HT1080 (cell line): ENCODE measurements at regions not wholly inside any gene's neighbourhood (a gene's known extent, or its start where the extent isn't known, plus 50 kb on each side); places are given as distances from the start of the nearest gene placed in this dataset.

Experiments used
- DNase-seq: peaks from one replicate; pipeline ENCODE4 v3.0.0-alpha.2; 2015; ENCODE audit warnings: low read depth

DNA sequence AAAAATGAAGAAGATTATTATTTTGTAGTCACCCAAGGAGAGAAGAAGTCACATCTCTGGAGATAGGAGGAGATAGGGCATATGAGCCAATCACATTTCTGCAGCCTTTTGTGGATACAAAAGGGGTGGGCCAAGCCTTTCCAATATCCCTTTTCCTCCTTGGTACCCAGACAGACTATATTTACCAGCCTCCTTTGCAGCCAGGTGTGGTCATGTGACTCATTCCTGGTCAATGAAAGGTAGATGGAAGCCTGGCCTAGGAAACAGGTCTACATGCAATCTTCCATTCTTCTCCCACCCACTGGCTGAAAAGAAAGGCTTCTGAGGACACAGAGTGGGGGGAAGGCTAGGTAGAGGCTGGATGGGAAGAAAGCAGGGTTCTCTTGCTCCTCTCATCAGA, 58.1 kb upstream of the ERG start:
- DNase-seq = no peak

DNA sequence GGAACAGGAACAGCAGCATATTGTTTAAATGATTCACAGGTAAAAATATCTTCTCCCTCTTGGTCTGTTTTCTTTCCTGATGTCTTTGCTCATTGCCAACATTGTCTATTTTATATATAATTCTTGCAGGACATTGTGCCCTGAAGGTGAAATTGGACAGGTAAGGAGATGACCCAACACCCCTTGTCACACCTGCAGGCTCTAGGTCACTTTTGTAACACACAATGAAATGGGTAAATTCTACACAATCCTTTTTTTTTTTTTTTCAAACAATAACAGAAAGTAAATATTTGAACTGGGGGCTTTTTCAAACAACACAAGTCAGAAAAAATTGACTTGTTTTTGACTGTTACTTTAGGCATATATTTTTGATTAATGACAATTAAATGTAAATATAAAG, 62.9 kb upstream of the ERG start:
- no peak for DNase-seq

DNA sequence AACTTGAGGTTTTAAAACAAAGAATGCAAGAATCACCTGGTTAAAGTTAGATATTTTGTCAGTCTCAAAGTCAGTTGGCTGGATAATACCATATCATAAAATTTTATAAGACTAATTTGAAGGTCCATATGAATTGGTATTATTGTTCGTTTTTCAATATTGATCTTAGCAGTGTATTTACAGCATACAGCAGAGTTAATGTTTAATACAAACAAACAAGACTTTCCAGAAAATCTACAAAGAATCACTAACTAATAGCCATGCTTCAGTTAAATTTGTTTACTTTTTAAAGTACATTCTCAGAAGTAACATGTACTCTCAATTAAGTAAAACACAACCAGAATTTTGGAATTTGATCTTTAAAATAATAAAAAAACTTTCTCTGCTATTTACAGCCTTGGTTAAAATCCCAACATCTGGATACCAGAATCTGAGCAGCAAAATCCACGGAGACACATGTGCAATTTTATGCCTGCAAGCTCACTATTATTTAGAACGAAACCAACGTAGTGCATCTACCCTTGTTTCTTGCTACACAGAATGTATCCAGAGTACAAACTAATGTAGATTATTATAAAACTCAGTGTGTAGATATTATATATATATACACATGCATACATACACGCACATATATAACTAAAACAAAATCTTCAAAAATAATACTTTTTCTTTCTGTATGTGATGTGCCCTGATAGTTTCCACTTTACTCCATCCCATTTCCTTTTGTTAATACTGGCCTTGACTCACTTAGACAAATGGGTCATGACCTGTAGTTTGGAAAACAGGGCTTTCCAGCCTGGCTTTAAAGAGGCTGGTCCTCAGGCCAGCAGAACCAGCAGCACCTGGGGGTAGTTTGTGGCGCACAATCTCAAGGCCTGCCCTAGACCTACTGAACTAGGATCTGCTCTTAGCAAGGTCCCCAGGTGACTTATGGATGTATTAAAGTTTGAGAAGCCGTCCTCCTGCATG, 63.6 kb upstream of the ERG start:
- no peak for DNase-seq

DNA sequence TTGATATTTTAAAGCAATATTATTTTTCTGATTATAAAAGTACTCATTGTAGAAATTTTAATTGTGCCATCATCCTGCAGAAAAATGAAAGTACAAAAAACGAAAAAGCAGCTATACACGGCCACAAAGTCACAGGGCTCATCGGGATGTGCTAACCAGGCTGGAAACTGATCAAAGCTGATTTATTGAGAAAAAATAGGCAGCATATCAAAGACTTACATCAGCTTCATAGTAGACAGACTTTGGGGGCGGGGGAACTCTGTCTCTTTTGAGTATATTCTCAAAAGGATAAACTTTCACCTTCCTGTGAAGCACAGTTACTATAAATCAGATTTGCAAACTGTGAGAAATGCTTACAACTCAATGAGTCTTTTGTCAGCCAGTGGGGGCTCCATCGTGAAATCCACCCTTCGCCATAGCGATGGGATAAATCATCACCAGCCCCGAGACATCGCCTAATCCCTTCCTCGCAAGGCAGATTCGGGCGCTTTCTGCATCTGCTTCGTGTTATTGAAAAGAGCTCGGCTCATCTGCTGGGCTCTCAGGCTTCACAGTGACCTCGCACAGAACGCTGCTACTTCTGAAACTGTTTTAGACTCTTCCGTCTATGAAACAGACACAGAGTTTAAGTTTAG, 69.2 kb upstream of the ERG start:
- DNase-seq = peak; percentile 5

DNA sequence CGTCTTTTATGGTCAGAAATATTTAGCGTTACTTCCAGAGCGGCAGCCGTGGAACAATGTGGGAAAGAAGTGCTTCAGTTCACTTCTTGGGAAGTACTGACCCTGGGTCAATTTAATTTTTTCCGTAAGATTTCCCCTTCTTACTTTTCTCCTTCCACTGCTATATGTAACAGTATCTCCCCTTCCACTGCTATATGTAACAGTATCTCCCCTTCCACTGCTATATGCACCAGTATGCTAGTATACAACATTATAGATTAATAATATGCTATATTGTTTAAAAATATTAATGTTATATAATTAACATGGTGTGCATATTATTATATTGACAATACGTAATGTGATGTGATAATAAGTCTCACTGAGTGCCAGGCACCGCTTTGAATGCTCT, 69.7 kb upstream of the ERG start:
- DNase-seq = no peak

DNA sequence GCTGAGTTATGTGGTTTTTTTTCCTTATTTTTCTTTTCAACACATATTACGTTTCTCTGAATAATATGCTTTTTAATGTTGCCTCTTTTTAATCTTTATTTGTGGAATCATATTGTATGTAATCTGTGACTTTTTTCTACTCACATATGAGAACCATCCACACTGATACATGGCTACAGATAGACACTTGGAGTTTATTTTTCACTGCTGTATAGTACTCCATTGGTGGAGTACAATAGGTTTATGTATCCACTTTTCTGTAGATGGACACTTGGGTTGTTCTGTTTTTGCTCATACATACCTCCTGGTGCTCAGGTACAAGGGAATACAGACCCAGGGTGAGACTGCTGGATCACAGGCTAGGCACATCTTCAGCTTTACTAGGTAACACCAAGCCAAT, 71.5 kb upstream of the ERG start:
- DNase-seq = no peak

DNA sequence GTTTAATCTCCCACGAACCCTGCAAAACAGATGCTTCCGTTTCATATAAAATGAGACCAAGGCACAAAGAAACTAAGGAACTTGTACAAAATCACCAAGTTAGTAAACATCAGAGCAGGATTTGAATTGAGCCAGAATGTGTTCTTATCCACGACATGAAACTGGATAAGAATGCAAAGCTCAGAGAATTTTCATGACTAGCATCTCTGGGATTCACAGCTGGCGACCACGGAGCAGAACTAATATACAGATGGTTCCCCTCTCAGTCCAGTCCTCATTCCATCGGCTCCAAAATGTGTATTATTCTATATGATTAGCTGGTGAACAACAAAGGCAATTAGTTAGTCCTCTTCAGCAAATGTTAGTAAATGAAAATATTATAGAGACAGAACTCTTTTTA, 72.3 kb upstream of the ERG start:
- no peak for DNase-seq

DNA sequence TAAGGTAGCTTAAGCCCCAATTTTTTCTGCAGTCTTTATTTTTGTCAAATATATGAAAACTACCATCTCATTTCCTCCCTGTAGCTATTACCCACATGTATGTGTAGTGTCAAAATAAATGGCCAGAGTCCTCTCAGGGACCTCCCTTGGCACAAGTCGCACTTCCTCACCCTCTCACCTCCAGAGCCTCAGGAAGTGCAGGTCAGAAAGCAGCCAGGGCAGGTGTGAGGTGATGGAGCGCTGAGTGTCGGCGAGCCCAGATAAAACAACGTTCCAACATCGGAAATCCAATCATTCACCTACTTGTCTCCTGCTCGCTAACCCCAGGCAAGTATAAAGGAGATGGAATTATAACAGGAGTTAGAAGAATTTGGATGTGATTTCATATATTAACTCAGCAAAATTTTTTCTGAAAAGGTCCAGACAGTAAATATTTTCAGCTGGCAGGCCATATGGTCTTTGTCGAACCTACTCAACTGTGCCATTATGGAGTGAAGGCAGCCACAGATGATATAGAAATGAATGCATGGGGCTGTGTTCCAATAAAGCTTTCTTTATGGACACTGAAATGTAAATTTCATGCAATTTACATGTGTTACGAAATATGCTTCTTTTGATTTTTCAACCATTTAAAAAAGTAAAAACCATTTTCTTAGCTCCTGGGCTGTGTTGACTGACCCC, 76.8 kb upstream of the ERG start:
- DNase-seq = no peak

DNA sequence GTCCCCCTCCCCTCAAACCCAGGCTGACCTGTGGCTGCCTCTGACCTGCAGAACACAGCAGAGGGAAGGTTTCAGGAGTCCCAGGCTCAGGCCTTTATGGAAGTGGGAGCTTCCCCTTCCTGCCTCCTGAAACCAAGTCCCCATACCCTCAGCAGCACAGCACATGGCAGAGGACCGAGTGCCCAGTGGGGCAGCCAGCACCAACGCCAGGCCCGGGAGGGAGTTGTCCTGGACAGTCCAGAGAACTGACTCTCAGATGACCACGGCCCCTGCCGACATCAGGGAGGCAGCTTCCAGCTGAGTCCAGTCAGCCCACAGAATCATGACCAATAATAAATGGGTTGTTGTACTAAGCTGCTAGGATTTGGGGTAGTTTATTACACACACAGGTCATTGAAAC, 79.6 kb upstream of the ERG start:
- no peak for DNase-seq

DNA sequence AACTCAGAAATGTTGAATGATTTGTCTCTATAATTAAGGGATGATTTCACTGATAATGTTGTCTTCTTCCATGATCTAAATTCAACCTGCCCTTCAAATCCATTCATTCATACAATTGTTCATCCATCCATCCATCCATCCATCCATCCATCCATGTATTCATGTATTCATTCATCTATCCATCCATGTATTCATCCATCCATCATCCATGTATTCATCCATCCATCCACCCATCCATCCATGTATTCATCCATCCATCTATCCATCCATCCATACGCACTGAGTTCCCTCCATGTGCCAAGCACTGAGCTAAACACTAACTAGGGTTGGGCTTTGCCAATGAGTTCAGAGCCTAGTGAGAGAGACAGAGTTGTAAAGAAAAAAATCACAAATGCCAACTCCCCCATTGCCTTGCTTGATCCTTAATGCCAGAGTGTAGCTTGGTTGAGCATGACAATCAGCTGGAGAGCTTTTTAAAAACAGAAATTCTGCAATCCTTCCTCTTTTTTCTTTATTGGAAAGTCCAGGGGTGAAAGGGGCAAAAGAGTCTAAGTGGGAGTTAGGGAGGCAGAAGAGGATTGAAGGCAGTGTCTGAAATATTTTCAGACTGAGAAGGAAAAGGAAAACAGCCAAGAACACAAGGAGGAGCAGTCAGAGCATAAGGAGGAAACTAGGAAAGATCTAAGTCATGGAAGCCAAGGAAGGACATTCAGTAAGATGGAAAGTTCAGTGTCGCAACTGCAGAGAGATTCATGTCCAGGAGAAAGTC, 92.4 kb upstream of the ERG start:
- no peak for DNase-seq

DNA sequence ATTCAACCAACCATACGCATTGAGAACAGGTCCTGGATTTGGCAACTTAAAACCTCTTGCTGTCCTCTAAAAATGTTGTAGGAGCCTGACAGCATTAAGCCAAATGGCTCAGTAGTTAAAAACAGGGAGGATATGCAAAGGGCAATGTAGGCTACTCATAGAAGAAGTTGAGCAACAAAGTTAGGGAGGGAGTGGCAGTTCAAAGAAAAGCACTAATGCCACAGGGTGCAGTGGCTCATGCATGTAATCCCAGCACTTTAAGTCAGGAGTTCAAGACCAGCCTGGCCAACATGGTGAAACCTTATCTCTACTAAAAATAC, 92.9 kb upstream of the ERG start:
- DNase-seq = no peak

DNA sequence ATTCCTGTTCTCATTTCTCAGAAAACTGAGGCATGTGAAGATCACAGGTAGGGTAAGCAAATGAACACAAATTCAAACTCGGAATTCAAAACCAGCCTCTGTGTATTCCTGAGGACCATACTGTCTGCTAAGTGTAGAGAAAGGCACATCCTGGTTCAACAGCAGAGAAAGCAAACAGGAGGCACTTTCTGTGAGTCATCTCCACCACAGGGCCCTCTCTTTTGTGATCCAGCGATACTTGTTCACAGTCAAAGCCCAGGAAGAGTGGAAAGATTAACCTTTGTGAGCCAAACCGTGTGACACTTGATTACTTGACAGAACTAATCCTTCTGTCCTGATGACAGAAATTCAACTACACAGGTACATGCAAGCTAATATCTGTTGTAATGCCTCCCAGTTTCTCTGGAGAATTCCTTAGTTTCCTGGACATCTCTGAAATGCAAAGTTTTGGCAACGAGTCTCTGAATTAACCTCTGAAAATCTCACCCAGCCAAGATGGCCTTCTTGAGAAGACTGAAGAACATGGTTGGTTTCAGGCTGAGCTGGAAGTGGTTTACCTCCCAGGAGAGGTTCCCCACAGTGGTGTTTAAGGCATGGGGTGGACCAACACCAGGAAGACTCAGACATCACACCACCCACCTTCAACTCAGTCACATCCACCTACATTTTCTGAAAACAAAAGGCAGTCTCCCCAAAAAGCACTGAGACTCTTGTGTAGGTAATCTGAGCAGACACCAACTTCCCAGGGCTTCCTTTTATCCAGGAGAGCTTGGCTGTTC, 98.2 kb upstream of the ERG start:
- peak; percentile 16 for DNase-seq

DNA sequence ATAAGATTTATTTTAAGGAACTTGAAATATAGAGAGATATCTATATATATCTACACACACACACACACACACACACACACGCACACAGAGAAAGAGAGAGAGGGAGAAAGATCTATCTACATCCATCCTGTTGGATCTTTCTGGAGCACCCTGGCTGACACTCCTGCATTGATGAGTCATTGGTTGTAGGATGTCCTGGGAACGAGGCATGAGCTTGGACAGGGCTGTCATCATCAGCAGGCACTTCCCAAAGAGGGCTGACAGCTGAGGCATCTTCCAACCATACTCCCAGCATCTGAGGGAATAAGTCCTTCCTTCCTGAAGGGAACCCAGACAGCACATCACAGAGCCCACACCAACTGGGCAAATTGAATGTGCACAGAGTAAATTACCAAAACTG, 99.1 kb upstream of the ERG start:
- DNase-seq = peak; percentile 10

DNA sequence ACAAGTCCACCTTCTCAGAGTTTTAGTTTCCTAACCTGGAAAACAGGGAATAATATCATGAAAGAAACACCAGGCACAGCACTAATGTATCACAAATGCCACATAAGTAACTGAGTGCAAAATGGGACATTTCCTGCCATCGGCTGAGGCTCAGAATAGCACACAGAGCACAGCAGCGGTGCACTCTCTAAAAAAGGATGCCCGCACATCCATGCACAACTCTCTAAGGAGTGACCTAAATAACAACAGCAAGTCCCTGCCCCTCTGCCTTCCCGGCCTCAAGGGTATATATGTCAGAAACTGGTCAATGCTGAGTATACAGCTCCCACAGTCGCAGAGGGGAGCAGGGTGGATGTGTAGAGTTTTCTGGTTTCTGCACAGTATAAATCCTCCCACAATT, 100.1 kb upstream of the ERG start:
- DNase-seq = no peak

DNA sequence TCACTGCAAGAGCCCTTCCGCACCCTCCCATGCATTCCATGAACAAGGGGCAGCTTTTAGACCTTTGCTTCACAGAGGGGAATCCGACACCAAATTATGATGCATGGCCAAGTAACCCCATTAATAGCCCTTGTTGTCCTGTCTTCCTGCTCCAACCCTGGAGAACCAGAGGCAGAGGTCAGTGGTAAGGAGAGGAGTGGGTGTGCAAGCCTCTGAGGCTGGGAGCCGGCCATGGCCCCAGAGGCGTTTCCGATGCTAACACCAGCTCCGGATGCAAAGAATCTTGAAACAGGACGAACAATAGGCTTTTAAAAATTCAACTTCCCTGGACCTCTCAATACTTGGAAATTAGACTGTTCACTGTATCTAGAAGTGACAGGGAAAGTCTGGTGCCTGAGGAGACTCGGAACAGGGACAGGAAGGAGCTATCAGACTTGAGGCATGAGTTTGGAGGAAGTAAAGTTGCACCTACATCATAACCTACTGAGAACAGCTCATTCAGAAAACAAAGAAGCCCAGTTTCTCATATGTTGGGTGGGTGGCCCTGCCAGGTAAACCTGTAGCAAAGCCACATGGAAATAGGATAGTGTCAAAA, 101.2 kb upstream of the ERG start:
- no peak for DNase-seq

DNA sequence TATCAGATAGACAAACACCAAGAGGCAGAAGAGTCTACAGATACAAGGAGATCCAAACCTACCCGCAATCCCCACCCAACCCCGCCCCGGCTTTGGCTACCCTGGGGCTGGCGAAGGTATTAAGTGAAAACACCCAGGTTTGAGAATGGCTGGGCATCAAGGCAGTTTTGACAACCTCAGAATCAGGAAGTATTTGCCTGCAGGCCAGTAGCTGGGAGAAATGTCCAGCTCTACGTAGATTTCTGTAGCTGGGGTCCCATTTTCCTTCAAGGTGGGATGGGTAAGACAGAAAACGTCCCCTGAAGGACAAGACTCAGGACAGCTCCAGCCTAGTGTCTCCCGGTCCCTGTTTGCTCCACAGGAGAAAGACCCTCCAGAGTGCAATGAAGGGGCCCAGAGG, 101.8 kb upstream of the ERG start:
- no peak for DNase-seq

DNA sequence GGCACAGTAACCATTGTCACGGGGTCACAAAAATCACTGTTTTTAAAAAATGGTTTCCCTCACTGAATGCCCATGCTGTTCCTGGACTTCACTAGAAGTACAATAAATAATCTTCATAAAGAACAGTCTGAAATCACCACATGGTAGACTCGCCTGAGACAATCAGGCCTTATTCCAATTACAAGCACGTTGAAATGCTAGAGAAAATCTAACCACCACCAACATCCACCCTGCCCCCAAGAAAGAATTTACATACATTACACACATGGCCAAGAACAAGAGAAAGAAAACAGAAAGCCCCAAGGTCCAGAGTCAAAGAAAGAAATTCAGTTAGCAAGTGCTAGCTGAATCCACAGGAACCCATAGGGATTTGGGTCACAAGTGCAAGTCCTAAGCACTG, 107.0 kb upstream of the ERG start:
- DNase-seq = no peak

DNA sequence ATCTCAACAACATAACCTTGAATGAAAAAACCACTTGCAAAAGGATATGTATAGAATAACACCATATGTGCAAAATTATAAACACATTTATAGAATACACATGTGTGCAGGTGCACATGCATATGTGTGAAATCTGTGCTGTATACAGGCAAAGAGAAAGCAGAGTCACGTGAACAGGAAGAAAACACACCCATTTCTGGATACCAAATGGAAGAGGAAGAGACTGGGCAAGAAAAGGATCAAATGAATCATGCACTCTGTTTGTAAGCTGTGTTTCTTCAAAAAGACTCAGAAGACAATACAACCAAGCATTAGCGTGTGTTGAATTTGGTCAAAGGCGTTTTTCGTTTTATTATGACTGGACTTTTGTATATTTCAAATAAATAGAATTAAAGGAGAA, 111.3 kb upstream of the ERG start:
- no peak for DNase-seq

DNA sequence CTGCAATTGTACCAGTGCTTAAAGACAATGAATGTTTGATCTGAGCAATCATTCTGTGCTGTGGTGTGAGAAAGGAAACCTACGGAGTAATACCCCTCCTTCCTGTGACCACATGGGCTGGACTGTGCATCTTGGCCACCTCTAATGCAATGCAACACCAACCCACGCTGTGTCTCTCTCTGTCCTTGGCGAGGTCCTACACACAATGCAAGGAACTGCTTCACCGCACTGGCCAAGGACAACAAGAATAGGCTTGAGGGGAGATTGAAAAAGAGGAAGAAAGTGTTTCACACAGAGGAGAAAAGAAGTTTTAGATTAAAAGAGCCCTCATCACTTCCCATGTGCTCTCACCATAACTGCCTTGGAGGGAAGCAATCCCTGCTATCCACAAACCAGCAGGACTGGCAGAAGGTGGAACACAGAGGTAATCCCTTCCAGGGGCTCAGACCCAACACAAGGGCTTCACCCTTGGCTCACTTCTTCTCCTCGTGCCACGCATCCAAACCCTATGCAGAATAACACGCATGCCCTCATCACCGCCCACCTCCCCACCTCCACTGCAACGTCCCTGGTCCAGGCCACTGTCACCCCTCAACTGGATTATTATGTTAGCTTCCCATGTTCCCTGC, 112.5 kb upstream of the ERG start:
- DNase-seq = no peak

DNA sequence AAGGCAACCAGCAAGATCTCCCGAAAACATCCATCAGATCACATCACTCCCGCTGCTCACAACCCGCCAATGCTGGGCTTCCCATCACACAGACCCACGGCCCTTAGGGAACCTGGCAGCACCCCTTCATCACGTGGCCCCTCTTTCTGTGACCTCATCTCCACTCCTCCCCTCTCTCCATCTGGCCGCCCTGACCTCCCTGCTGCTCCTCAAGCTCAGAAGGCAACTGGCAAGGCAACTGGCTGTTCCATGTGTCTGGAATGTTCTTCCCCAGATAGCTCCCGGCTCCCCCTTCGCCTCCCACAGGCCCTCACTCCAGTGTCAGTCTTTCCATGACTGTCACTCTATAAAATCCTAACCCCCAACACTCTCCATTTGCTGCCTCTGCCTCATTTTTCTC, 113.0 kb upstream of the ERG start:
- no peak for DNase-seq
